GM21528 (cell line): ENCODE measurements at regions not wholly inside any gene's neighbourhood (a gene's known extent, or its start where the extent isn't known, plus 50 kb on each side); places are given as distances from the start of the nearest gene placed in this dataset.

Experiments
- ATAC-seq: cut with Tn5 transposase; IDR thresholded peaks from one replicate; pipeline ENCODE4 v1.9.1; 2021; ENCODE audit warnings: mild to moderate bottlenecking, moderate library complexity; ENCODE audit not compliant: unreplicated experiment, low FRiP score

DNA sequence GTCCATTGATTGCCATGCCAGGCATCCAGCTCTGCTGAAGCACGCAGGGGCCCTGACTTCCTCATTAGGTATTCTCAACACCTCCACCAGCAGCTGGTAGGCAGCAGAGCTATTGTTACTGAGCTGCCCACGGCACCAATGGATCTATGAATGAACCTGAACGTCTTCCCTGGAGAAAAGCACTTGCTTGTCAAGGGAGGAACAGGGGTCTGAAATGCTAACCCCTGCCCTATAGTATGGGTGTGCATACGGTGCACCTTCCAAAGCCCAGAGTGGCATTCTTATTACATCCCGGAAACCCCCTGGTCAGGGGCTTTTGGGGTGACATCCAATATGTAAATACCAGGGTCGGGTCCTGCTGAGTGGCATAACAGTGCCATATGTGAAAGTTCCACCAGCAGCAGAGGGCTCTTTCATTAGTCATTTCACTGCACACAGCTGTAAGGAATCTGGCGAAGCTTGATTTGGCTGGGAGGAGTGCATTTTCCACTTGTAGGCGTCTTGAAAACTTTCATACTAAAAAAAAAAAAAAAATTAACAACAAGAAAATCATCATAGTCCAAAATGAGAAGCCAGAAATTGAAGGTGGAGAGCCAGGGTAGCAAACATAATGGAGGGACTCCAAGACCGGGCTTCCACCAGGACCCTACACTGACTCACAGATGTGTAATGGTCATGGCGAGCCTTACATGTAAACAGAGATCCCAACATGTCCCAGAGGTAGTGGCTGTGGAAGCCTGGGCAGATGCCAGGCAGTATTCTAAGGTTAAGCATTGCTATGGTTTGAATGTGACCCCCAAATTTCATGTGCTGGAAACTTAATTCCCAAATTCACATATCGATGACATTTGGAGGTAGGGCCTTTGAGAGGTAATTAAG is 58.8 kb upstream of the PRDX6 start:
- ATAC-seq: no peak

DNA sequence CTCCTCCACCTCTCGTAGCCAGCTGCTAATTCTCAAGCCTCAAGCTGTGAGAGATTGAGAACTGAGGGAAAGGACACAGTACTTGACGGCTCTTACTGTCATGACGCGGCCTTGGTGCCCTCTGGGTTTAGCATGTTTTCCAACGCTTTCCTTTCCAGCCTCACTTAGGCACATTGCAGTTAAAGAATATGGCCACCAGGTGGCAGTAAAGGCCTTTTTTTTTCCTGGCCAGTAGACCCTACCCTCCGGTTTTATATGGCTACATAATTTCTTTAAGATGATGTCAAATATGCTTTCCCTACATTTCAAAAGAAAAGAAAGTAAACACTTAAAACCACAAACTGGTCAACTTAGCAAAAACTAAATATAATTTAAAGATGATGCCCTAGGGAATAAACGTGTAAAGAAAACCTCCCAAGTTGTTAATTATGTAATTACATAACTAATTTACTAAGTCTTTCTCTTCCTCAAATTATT is 56.8 kb upstream of the PRDX6 start:
- no peak for ATAC-seq

DNA sequence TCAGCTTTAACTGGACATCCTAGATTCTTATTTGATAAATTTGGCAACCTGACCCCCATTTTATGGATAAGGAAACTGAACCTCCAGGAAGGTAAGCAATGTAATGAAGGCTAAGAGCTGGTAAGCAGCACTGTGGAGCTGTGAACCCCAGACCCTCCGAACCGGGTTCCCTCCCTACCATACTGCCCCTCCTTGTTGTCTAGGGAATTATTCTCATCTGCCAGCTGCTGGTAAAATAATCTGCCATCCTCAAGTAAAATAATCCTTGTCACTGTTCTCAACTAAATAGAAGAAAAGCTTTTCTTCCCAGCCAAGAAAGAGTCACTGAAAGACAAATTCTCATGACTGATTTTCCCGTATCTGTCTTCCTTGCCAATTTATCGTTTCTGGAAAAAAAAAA is 55.8 kb upstream of the PRDX6 start:
- ATAC-seq: no peak

DNA sequence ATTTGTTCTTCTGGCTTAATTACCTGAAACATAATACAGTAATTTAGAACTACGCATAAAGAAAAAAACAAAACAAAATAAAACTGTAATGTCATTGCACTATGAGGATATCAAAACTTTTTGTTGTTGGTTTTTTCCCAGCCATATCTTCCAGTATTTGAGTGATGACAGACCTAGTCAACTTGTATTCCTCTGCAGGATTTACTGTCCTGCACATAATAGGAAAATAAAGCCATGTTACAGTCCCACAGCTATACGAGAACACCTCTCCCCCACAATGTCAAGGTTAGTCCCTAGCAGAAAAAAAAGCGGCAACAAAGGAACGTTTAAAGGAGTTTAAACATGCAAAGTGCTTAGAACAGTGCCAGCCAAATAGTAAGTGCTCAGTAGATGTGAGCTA is 55.3 kb upstream of the PRDX6 start:
- ATAC-seq: no peak

DNA sequence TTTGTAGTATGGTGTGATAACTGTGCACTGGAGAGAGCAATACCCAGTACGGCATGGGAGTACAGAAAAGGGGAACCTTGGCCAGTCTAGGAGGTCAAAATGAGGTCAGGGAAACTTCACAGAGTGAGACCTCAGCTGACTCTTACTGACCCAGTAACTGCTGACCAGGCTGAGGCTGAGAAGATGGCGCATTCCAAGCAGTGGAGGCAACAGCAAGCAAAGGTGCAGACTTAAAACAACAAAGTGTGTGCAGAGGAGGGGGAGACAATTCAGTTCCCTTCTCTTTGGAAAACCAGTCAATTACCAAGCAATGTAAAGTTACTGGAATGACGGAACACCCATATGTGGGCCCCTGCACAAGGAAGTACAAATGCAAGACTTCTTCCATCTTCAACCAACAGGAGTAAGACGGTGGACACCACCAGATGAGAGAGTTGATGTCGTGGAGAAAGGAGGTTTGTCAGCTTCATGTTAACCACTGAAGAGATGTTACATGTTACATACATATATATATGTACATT is 54.6 kb upstream of the PRDX6 start:
- no peak for ATAC-seq

DNA sequence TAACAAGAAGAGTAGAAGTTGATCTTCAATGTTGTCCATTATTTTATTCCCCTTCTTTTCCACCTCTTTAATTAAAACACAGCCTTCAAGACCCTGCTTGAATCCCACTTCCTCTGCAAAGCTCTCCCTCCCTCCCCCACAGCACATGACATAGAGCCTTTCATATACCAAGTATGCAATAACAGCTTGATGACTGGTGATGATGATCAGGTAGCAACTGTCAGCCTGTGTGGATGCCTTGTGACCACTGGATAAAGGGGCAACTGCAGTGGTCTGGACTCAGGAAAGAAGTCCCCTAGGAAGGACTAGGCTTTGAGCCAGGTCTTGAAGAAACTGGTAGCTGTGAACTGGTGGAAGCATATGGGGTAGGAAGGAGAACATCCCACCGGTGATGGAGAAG is 53.8 kb upstream of the PRDX6 start:
- ATAC-seq: no peak

DNA sequence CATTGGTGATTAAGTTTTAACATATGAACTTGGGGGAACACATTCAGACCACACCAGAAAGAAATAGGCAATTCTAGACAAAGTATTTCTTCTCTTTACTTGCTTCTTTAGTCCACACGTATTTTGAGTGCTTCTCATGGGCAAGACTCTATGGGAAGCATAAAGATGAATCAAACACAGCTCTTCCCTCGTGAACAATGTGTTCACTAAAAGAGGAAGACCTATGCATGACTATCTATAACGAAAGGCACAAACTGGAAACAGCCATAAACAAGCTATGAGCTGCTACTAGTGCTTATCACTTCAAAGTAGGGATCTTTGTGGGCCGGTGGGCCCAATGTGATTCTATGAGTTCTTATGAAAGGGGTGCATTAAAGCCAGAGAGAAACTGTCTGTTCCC is 53.0 kb upstream of the PRDX6 start:
- no peak for ATAC-seq

DNA sequence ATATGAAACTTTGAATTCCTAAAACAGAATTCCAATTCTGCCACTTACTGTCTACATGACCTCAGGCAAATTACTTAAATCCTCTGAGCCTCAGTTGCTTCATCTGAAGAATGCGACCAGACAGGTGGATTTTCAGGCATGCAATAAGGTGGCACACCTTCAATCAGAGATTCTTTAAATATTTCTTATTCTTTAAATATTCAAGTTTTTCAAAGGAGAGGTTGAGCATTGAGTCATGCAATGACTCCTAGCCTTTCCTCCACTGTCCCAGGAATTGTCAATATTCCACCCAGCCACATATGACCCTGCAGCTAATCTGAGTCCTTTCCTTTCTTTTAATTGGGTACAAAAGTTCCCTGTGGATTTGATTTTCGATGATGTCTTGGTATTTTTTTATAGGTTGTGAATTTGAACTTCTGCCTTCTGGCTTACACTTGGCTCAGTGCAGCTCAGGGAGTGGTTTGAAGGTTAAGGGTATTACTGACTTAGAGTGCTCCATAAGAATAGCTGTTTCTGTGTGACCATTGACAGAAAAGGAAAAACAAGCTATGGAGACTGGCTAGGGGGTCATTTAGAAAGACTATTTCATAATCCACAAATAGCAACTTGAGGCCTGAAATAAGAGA is 52.2 kb upstream of the PRDX6 start:
- ATAC-seq: no peak

DNA sequence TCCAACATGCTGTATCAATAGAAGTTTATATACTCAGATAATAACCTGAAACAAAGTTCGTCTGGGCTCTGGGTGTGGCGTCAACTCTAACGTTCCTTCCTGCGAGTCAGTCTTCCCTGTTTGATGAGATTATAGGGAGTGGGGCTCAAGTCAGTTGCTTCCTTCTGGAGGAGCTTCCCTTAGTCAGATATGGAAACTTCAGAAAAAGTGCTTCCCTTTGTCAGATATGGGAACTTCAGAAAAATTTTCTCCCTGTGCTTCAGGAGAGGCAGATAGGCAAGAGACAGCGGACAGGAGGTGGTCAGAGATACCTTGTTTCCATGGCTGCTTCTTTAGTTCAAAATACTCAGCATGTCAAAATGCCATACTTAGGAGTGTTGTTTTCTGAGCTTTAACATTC is 51.1 kb upstream of the PRDX6 start:
- no peak for ATAC-seq

DNA sequence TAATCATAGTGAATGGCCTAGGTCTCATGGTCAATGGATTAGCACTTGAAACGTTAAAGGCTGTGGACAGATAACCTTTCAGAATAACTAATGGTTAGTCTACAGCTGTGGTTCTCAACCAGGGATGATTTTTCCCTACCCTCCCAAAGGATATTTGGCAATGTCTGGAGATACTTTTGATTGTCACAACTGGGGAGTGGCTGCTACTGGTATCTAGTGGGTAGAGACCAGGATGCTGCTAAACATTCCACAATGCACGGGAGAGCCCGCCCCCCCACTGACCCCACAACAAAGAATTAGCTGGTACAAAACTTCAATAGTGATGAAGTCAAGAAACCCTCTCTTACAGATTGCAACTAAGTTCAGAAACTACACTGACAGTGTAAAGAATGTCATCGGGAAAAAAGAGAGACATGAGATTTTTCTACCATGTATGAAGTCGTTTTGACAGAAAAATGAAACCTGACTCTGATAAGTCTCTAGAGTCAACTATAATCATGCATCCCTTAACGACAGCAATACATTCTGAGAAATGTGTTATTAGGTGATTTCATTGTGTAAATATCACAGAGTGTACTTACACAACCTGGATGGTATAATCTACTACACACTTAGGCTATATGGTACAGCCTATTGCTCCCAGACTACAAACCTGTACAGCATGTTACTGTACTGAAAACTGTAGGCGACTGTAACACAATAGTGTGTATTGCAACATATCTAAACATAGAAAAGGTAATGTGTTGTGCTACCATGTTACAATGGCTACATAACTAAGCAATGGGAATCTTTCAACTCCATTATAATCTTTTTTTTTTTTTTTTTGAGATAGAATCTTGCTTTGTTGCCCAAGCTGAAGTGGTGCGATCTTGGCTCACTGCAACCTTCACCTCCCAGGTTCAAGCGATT is 49.7 kb upstream of the PRDX6 start:
- ATAC-seq: no peak
